GM18520 (cell line): ENCODE measurements at regions not wholly inside any gene's neighbourhood (a gene's known extent, or its start where the extent isn't known, plus 50 kb on each side); places are given as distances from the start of the nearest gene placed in this dataset.

ENCODE experiments used
- ATAC-seq: cut with Tn5 transposase; IDR thresholded peaks from one replicate; pipeline ENCODE4 v1.9.1; 2021; ENCODE audit not compliant: unreplicated experiment

GRCh38 chr13:100870898-100871297, 196.3 kb upstream of the TMTC4 start:
- no peak for ATAC-seq

GRCh38 chr13:100860866-100861265, 186.3 kb upstream of the TMTC4 start:
- ATAC-seq, result no peak

GRCh38 chr13:100859861-100860260, 185.3 kb upstream of the TMTC4 start:
- ATAC-seq, result no peak

GRCh38 chr13:100855151-100855550, 180.6 kb upstream of the TMTC4 start:
- no peak for ATAC-seq

GRCh38 chr13:100854006-100854405, 179.4 kb upstream of the TMTC4 start:
- ATAC-seq, result no peak

- no peak for ATAC-seq
Observed at GRCh38 chr13:100853434-100853833, 178.8 kb upstream of the TMTC4 start.

- ATAC-seq, result no peak
Observed at GRCh38 chr13:100852146-100852545, 177.6 kb upstream of the TMTC4 start.

GRCh38 chr13:100848304-100848703, 173.7 kb upstream of the TMTC4 start:
- ATAC-seq, result no peak

GRCh38 chr13:100845128-100845757, 170.6 kb upstream of the TMTC4 start:
- ATAC-seq, result no peak

- ATAC-seq, result no peak
Observed at GRCh38 chr13:100842136-100842535, 167.5 kb upstream of the TMTC4 start.

- no peak for ATAC-seq
Observed at GRCh38 chr13:100838387-100838786, 163.8 kb upstream of the TMTC4 start.

GRCh38 chr13:100837631-100838030, 163.0 kb upstream of the TMTC4 start:
- ATAC-seq, result no peak

- ATAC-seq, result no peak
Observed at GRCh38 chr13:100836711-100837110, 162.1 kb upstream of the TMTC4 start.

GRCh38 chr13:100835695-100836094, 161.1 kb upstream of the TMTC4 start:
- ATAC-seq, result no peak

- no peak for ATAC-seq
Observed at GRCh38 chr13:100833427-100833826, 158.8 kb upstream of the TMTC4 start.

- ATAC-seq, result no peak
Observed at GRCh38 chr13:100828226-100828625, 153.6 kb upstream of the TMTC4 start.

- no peak for ATAC-seq
Observed at GRCh38 chr13:100827489-100828176, 153.0 kb upstream of the TMTC4 start.

- ATAC-seq, result no peak
Observed at GRCh38 chr13:100826441-100826840, 151.8 kb upstream of the TMTC4 start.

- ATAC-seq, result no peak
Observed at GRCh38 chr13:100825557-100825956, 151.0 kb upstream of the TMTC4 start.

GRCh38 chr13:100824366-100824765, 149.8 kb upstream of the TMTC4 start:
- no peak for ATAC-seq

GRCh38 chr13:100823448-100823847, 148.9 kb upstream of the TMTC4 start:
- no peak for ATAC-seq

GRCh38 chr13:100822871-100823443, 148.4 kb upstream of the TMTC4 start:
- no peak for ATAC-seq
